GM12878 (cell line): ENCODE measurements at regions not wholly inside any gene's neighbourhood (a gene's known extent, or its start where the extent isn't known, plus 50 kb on each side); places are given as distances from the start of the nearest gene placed in this dataset.
A peak's percentile ranks its signal among the peaks of the same experiment; 100 is the strongest.

Experiments used
- ATAC-seq: fragments of 200-7000 bp; cut with Tn5 transposase; 3 replicates; pipeline ENCODE4 v1.9.1; 2020; ENCODE audit warnings: mild to moderate bottlenecking, moderate library complexity
- BruUV-seq: library from RNA; stranded (reverse); fragments of 400-500 nt; replicated peaks from 2 replicates; lab custom pipeline; 2021; lab: Mats Ljungman, UMichigan
- CTCF ChIA-PET: fragments of 300-600 bp; sonication (Branson Sonifier 250); formaldehyde crosslinking; extraction: SDS; loops from one replicate; lab custom pipeline; 2021; ENCODE audit warnings: inconsistent platforms; lab: Yijun Ruan, JAX
- POLR2A ChIA-PET: fragments of 350-600 bp; formaldehyde crosslinking; extraction: SDS; loops from one replicate; lab custom pipeline; 2021; ENCODE audit warnings: inconsistent platforms; lab: Charles Lee
- RAD21 ChIA-PET: fragments of 300-600 bp; sonication (Branson Sonifier 250); formaldehyde crosslinking; loops from one replicate; lab custom pipeline; 2023; ENCODE audit warnings: antibody characterized with exemption; ENCODE audit not compliant: unreplicated experiment; lab: Charles Lee
- SMC1A ChIA-PET: fragments of 300-600 bp; sonication (Branson Sonifier 250); formaldehyde crosslinking; loops from one replicate; lab custom pipeline; 2023; ENCODE audit not compliant: unreplicated experiment, uncharacterized antibody; lab: Charles Lee
- DNase-seq: peaks from one replicate; pipeline ENCODE4 v3.0.0-alpha.2; 2011; ENCODE audit warnings: low read depth, low spot score
- FAIRE-seq: peaks from 3 replicates; lab custom pipeline; 2011; peaks lifted over from hg19 to GRCh38; lab: Jason Lieb, UNC
- H2AFZ ChIP-seq: 2 replicates; pipeline ENCODE4 v1.6.0; 2011; ENCODE audit warnings: low read depth, low read length, control low read depth; ENCODE audit not compliant: control insufficient read depth
- H3K27ac ChIP-seq: 2 replicates; pipeline ENCODE4 v1.5.1; 2011; ENCODE audit warnings: control low read depth; ENCODE audit not compliant: control insufficient read depth, insufficient read depth
- H3K27me3 ChIP-seq, 2 experiments: replicated peaks in 1 of 2; 2 replicates each; pipeline versions ENCODE4 v1.6.0 to v1.6.1; 2011; ENCODE audit warnings: low read length in 1 of 2; ENCODE audit not compliant: control insufficient read depth in 2 of 2, insufficient read depth in 2 of 2
- H3K36me3 ChIP-seq, 2 experiments: 2 replicates each; pipeline ENCODE4 v1.5.1; 2011; ENCODE audit warnings: low read length in 1 of 2; ENCODE audit not compliant: control insufficient read depth in 2 of 2, insufficient read depth in 2 of 2
- H3K4me1 ChIP-seq: 2 replicates; pipeline ENCODE4 v1.6.1; 2011; ENCODE audit warnings: mild to moderate bottlenecking, low read length, moderate library complexity, mixed read lengths; ENCODE audit not compliant: control insufficient read depth, insufficient read depth
- H3K4me2 ChIP-seq: 2 replicates; pipeline ENCODE4 v1.6.0; 2011; ENCODE audit warnings: control low read depth; ENCODE audit not compliant: control insufficient read depth, insufficient read depth
- H3K4me3 ChIP-seq: fragments of 200-600 bp; sonication (generic); 2 replicates; pipeline ENCODE4 v1.5.1; 2016
- H3K79me2 ChIP-seq: 2 replicates; pipeline ENCODE4 v1.6.0; 2011; ENCODE audit warnings: low read length; ENCODE audit not compliant: control insufficient read depth, insufficient read depth
- H3K9ac ChIP-seq: 2 replicates; pipeline ENCODE4 v1.8.0; 2011; ENCODE audit warnings: low read length, control low read depth, mixed read lengths; ENCODE audit not compliant: control insufficient read depth, insufficient read depth
- H3K9me3 ChIP-seq: replicated peaks from 3 replicates; pipeline ENCODE4 v1.5.1; 2011; ENCODE audit warnings: mild to moderate bottlenecking, low read length; ENCODE audit not compliant: control insufficient read depth, insufficient read depth
- H4K20me1 ChIP-seq: 2 replicates; pipeline ENCODE4 v1.6.0; 2011; ENCODE audit not compliant: control insufficient read depth, insufficient read depth
- ATF2 ChIP-seq: IDR thresholded peaks from 2 replicates; pipeline ENCODE4 v1.6.1; 2012; ENCODE audit warnings: low read length, inconsistent platforms
- ATF7 ChIP-seq: fragments of 450-650 bp; IDR thresholded peaks from 2 replicates; pipeline ENCODE4 v1.6.1; 2016; ENCODE audit warnings: low read depth, mild to moderate bottlenecking
- BACH1 ChIP-seq: fragments of 450-650 bp; IDR thresholded peaks from 2 replicates; pipeline ENCODE4 v1.6.1; 2017; ENCODE audit warnings: mild to moderate bottlenecking, borderline replicate concordance
- BHLHE40 ChIP-seq, 2 experiments: fragments of 450-650 bp in 1 of 2; IDR thresholded peaks; 2 replicates each; pipeline ENCODE4 v1.6.1; 2011 to 2017; ENCODE audit warnings: low read depth in 2 of 2, borderline replicate concordance in 1 of 2, improper control_type of control experiment in 1 of 2, low read length in 1 of 2, mild to moderate bottlenecking in 1 of 2
- CTCF ChIP-seq, 3 experiments: IDR thresholded peaks in 2 of 3; conservative IDR thresholded peaks in 1 of 3; 2 replicates each; pipeline ENCODE4 v1.5.1; 2011; ENCODE audit warnings: low read depth in 3 of 3, low read length in 3 of 3, mild to moderate bottlenecking in 3 of 3, control low read depth in 2 of 3, moderate library complexity in 2 of 3, inconsistent platforms in 1 of 3, mixed read lengths in 1 of 3; ENCODE audit not compliant: control insufficient read depth in 2 of 3, insufficient read depth in 1 of 3; ENCODE audit errors: extremely low read depth in 1 of 3
- EED ChIP-seq: sonication (generic); IDR thresholded peaks from 2 replicates; pipeline ENCODE4 v1.6.1; 2016; ENCODE audit warnings: antibody characterized with exemption, low read depth
- FOXM1 ChIP-seq: IDR thresholded peaks from 2 replicates; pipeline ENCODE4 v1.6.1; 2012; ENCODE audit warnings: low read depth, mild to moderate bottlenecking, inconsistent platforms, low read length, moderate library complexity
- GABPA ChIP-seq: IDR thresholded peaks from 2 replicates; pipeline ENCODE4 v1.6.1; 2014; ENCODE audit warnings: antibody characterized with exemption, low read depth, mild to moderate bottlenecking, inconsistent platforms
- IKZF2 ChIP-seq, 2 experiments: fragments of 450-650 bp; IDR thresholded peaks; 2 replicates each; pipeline ENCODE4 v1.6.1; 2017; ENCODE audit warnings: mild to moderate bottlenecking in 2 of 2, moderate library complexity in 2 of 2
- PML ChIP-seq: IDR thresholded peaks from 2 replicates; pipeline ENCODE4 v1.6.1; 2012; ENCODE audit warnings: low read length, inconsistent platforms
- SREBF1 ChIP-seq: IDR thresholded peaks from 2 replicates; pipeline ENCODE4 v1.6.1; 2012; ENCODE audit warnings: mild to moderate bottlenecking, low read length
- SREBF2 ChIP-seq: IDR thresholded peaks from 2 replicates; pipeline ENCODE4 v1.6.1; 2012; ENCODE audit warnings: mild to moderate bottlenecking, low read length
- TCF7 ChIP-seq: IDR thresholded peaks from 2 replicates; pipeline ENCODE4 v1.6.1; 2014; ENCODE audit warnings: antibody characterized with exemption, borderline replicate concordance
- WGBS: methylation state at CpG from one replicate; pipeline ENCODE4 v1.1.6; 2016; ENCODE audit warnings: low lambda C conversion rate; ENCODE audit not compliant: insufficient replicate concordance, insufficient coverage; ENCODE audit errors: missing lambda C conversion rate; 5-methylcytosine and 5-hydroxymethylcytosine counted together
- in situ Hi-C: fragments of 300-500 bp; cut with MboI; formaldehyde crosslinking; loops from 9 replicates; pipeline ENCODE4 v1.14.3; 2018; ENCODE audit warnings: mixed read lengths
- intact Hi-C: fragments of 100-400 bp; cut with micrococcal nuclease; formaldehyde crosslinking; loops from one replicate; pipeline ENCODE4 v1.14.2; 2022; ENCODE audit not compliant: unreplicated experiment

GRCh38 chr1:81550753-81551152, 250.0 kb upstream of the ADGRL2 start:
- H3K9me3 ChIP-seq, result no peaks in the 10 kb centered on the region
- no peak overlapping the region for H3K4me3 ChIP-seq
- no peaks in the 10 kb centered on the region for H4K20me1 ChIP-seq
- H3K4me2 ChIP-seq, result no peak overlapping the region
- ChIA-PET POLR2A (interaction anchor here (0.7 to 1.6 kb wide), 9 partner anchors 16 to 1020 kb away, joined by 3 to 6 read pairs (median 4); no protein-coding TSS in a partner anchor), RAD21 (interaction anchor here (0.9 to 7.9 kb wide), 33 partner anchors 8 to 602 kb away, joined by 3 to 296 read pairs (median 6); partner anchors contain the start of gene ADGRL2), SMC1A (interaction anchor here (0.6 to 13.4 kb wide), 68 partner anchors 9 to 1028 kb away, joined by 3 to 407 read pairs (median 5); no protein-coding TSS in a partner anchor), CTCF (interaction anchor here (0.6 to 8.8 kb wide), 52 partner anchors 9 to 1111 kb away, joined by 3 to 340 read pairs (median 7); partner anchors contain the start of gene ADGRL2)
- no peaks in the 10 kb centered on the region for H3K27me3 ChIP-seq
- DNase-seq (no peak), ATAC-seq (no peak)
- H3K4me1 ChIP-seq, result peaks cover 32% of the 10 kb centered on the region
- no TSS peak for BruUV-seq
- no peak overlapping the region for H3K9ac ChIP-seq
- intact Hi-C loops, result no loop called here
- H3K36me3 ChIP-seq, result no peaks in the 10 kb centered on the region
- H2AFZ ChIP-seq, result no peak overlapping the region
- in situ Hi-C loops, result no loop called here
- H3K79me2 ChIP-seq, result no peaks in the 10 kb centered on the region
- TF ChIP-seq ATF7, result peak; percentile 26; the same call in 1 of the 2 replicates
- TF ChIP-seq FOXM1, result no peak
- TF ChIP-seq, all 136 proteins: peak for 1
- H3K27ac ChIP-seq, result no peak overlapping the region
- no peak for FAIRE-seq
- 43% methylated on average over 1 of the region's 1 CpG for WGBS

GRCh38 chr1:81549588-81550127, 251.1 kb upstream of the ADGRL2 start:
- ChIA-PET POLR2A (interaction anchor here (0.7 to 1.5 kb wide), 5 partner anchors 32 to 209 kb away, joined by 3 to 4 read pairs (median 4); no protein-coding TSS in a partner anchor), RAD21 (interaction anchor here (0.6 to 7.9 kb wide), 53 partner anchors 9 to 628 kb away, joined by 3 to 296 read pairs (median 4); partner anchors contain the start of gene ADGRL2), SMC1A (interaction anchor here (0.5 to 13.4 kb wide), 81 partner anchors 9 to 1432 kb away, joined by 3 to 407 read pairs (median 4); no protein-coding TSS in a partner anchor), CTCF (interaction anchor here (0.6 to 8.8 kb wide), 70 partner anchors 10 to 970 kb away, joined by 3 to 340 read pairs (median 5); partner anchors contain the start of gene ADGRL2)
- no peaks in the 10 kb centered on the region for H3K27me3 ChIP-seq
- WGBS, result 4% methylated on average over 1 of the region's 1 CpG
- no peaks in the 10 kb centered on the region for H3K79me2 ChIP-seq
- in situ Hi-C loops, result no loop called here
- H3K36me3 ChIP-seq, result no peaks in the 10 kb centered on the region
- H3K27ac ChIP-seq, result peak overlapping the region; percentile 14
- ATAC-seq (peak; percentile 78), FAIRE-seq (peak; percentile 97), DNase-seq (peak; percentile 35)
- no TSS peak for BruUV-seq
- peak overlapping the region; percentile 68; the same call in 1 of the 2 replicates for H3K4me2 ChIP-seq
- H3K4me1 ChIP-seq, result peaks cover 32% of the 10 kb centered on the region
- H2AFZ ChIP-seq, result peak overlapping the region; percentile 50
- no peak overlapping the region for H3K4me3 ChIP-seq
- H4K20me1 ChIP-seq, result no peaks in the 10 kb centered on the region
- no peaks in the 10 kb centered on the region for H3K9me3 ChIP-seq
- no peak overlapping the region for H3K9ac ChIP-seq
- intact Hi-C loops, result loop anchor here (1.0 to 5.0 kb wide), 6 partner anchors 49 to 251 kb away; partner anchors contain the start of gene ADGRL2
- TF ChIP-seq TCF7, result no peak
- TF ChIP-seq EED, result no peak
- TF ChIP-seq CTCF (IDR thresholded peaks at IDR 0.05 in 2 of 3, conservative IDR thresholded peaks at IDR 0.05 in 1 of 3; ENCODE audit: control insufficient read depth in 2 of 3, extremely low read depth in 1 of 3, insufficient read depth in 1 of 3, low read depth in 3 of 3, low read length in 3 of 3), result peak; percentile 58 to 67 (median 63)
- no peak for TF ChIP-seq GABPA
- TF ChIP-seq SREBF2, result no peak
- TF ChIP-seq BACH1, result no peak
- no peak for TF ChIP-seq PML
- no peak for TF ChIP-seq SREBF1
- no peak for TF ChIP-seq ATF2
- TF ChIP-seq IKZF2 (IDR thresholded peaks at IDR 0.05), result peak in 1 of 2 experiments; percentile 10; a peak in 1 of 4 replicates
- peak; percentile 87 to 88 for TF ChIP-seq BHLHE40 (IDR thresholded peaks at IDR 0.05; ENCODE audit: borderline replicate concordance in 1 of 2, low read depth in 2 of 2, low read length in 1 of 2)
